SK-N-SH (cell line): ENCODE measurements at regions not wholly inside any gene's neighbourhood (a gene's known extent, or its start where the extent isn't known, plus 50 kb on each side); places are given as distances from the start of the nearest gene placed in this dataset.
A peak's percentile ranks its signal among the peaks of the same experiment; 100 is the strongest.

Experiments
- CTCF ChIA-PET: fragments of 300-600, 350-600 bp; formaldehyde crosslinking; extraction: SDS; loops from one replicate; lab custom pipeline; 2021; lab: Yijun Ruan, JAX
- POLR2A ChIA-PET: fragments of 350-600 bp; sonication (Branson Sonifier 250); formaldehyde crosslinking; extraction: SDS; loops from one replicate; lab custom pipeline; 2020; ENCODE audit warnings: antibody characterized with exemption, inconsistent platforms; lab: Yijun Ruan, JAX
- DNase-seq: peaks from one replicate; pipeline ENCODE4 v3.0.0; 2012
- H2AFZ ChIP-seq: fragments of 200-600 bp; sonication (generic); 2 replicates; pipeline ENCODE4 v1.8.1; 2016; ENCODE audit warnings: antibody characterized with exemption, mild to moderate bottlenecking, low read depth
- H3F3A ChIP-seq: fragments of 200-600 bp; sonication (generic); replicated peaks from 2 replicates; pipeline ENCODE3; 2016; ENCODE audit warnings: antibody characterized with exemption, mild to moderate bottlenecking; ENCODE audit not compliant: insufficient read depth
- H3K27ac ChIP-seq, 2 experiments: fragments of 200-500 bp in 1 of 2; fragments of 200-600 bp in 1 of 2; sonication (Bioruptor generic) in 1 of 2; sonication (generic), shearing (Covaris generic) in 1 of 2; 2 replicates each; pipeline versions ENCODE4 v1.5.1 to v1.6.1; 2014 to 2016; ENCODE audit warnings: low read depth in 2 of 2, inconsistent platforms in 1 of 2, low read length in 1 of 2, mild to moderate bottlenecking in 1 of 2, mixed read lengths in 1 of 2
- H3K27me3 ChIP-seq: fragments of 200-600 bp; sonication (generic), shearing (Covaris generic); 2 replicates; pipeline ENCODE4 v1.6.1; 2016; ENCODE audit warnings: mixed run types; ENCODE audit not compliant: insufficient read depth
- H3K36me3 ChIP-seq, 2 experiments: fragments of 200-500 bp in 1 of 2; fragments of 200-600 bp in 1 of 2; sonication (Bioruptor generic) in 1 of 2; sonication (generic) in 1 of 2; replicated peaks in 1 of 2; 2 replicates each; pipeline versions ENCODE3 to v1.5.1; 2014 to 2016; ENCODE audit warnings: low read length in 1 of 2, mild to moderate bottlenecking in 1 of 2; ENCODE audit not compliant: insufficient read depth in 2 of 2, control insufficient read depth in 1 of 2
- H3K4me1 ChIP-seq, 2 experiments: fragments of 200-500 bp in 1 of 2; fragments of 200-600 bp in 1 of 2; sonication (Bioruptor generic) in 1 of 2; sonication (generic), shearing (Covaris generic) in 1 of 2; 2 replicates each; pipeline versions ENCODE4 v1.5.1 to v1.6.1; 2014 to 2016; ENCODE audit warnings: low read depth in 1 of 2, low read length in 1 of 2, mixed run types in 1 of 2; ENCODE audit not compliant: insufficient read depth in 2 of 2, control insufficient read depth in 1 of 2
- H3K4me2 ChIP-seq: fragments of 200-600 bp; sonication (generic), shearing (Covaris generic); 2 replicates; pipeline ENCODE4 v1.6.1; 2017; ENCODE audit warnings: mixed run types
- H3K4me3 ChIP-seq, 2 experiments: fragments of 200-500 bp in 1 of 2; fragments of 200-600 bp in 1 of 2; sonication (Bioruptor generic) in 1 of 2; sonication (generic), shearing (Covaris generic) in 1 of 2; 2 replicates each; pipeline versions ENCODE4 v1.5.1 to v1.8.1; 2014 to 2016; ENCODE audit warnings: low read depth in 2 of 2, inconsistent platforms in 1 of 2, low read length in 1 of 2, mild to moderate bottlenecking in 1 of 2, mixed read lengths in 1 of 2, moderate library complexity in 1 of 2
- H3K79me2 ChIP-seq: fragments of 200-600 bp; sonication (generic); 2 replicates; pipeline ENCODE4 v1.8.1; 2017; ENCODE audit warnings: mild to moderate bottlenecking; ENCODE audit not compliant: insufficient read depth
- H3K9ac ChIP-seq: fragments of 200-600 bp; sonication (generic); 2 replicates; pipeline ENCODE4 v1.6.1; 2017; ENCODE audit warnings: mixed run types
- H3K9me2 ChIP-seq: fragments of 200-600 bp; sonication (generic); 2 replicates; pipeline ENCODE4 v1.6.1; 2017; ENCODE audit warnings: mixed run types
- H3K9me3 ChIP-seq: fragments of 200-600 bp; sonication (generic); 2 replicates; pipeline ENCODE4 v1.6.1; 2017; ENCODE audit warnings: mixed run types, mild to moderate bottlenecking, moderate library complexity
- H4K20me1 ChIP-seq: fragments of 200-600 bp; sonication (generic); 2 replicates; pipeline ENCODE4 v1.6.1; 2017; ENCODE audit warnings: mild to moderate bottlenecking, mixed run types; ENCODE audit not compliant: insufficient read depth
- CHD2 ChIP-seq: fragments of 150-350 bp; IDR thresholded peaks from 2 replicates; pipeline ENCODE4 v1.6.1; 2018; ENCODE audit warnings: low read length; ENCODE audit not compliant: partially characterized antibody
- ELF1 ChIP-seq: IDR thresholded peaks from 2 replicates; pipeline ENCODE4 v1.4.0; 2012
- EP300 ChIP-seq, 2 experiments: IDR thresholded peaks; 2 replicates each; pipeline versions ENCODE4 v1.4.0 to v1.6.1; 2012; ENCODE audit warnings: borderline replicate concordance in 1 of 2, low read depth in 1 of 2, low read length in 1 of 2
- FOXJ3 ChIP-seq: sonication (generic); formaldehyde crosslinking; IDR thresholded peaks from 2 replicates; pipeline ENCODE4 v1.5.1; 2020; ENCODE audit warnings: mild to moderate bottlenecking, missing genetic modification reagents
- JUND ChIP-seq: IDR thresholded peaks from 2 replicates; pipeline ENCODE4 v1.4.0; 2012
- MEF2A ChIP-seq: IDR thresholded peaks from 2 replicates; pipeline ENCODE4 v1.4.0; 2012; ENCODE audit warnings: low read depth, borderline replicate concordance
- MXI1 ChIP-seq: IDR thresholded peaks from 2 replicates; pipeline ENCODE4 v1.6.1; 2012; ENCODE audit warnings: mild to moderate bottlenecking, low read depth, low read length, improper control_type of control experiment
- NFIC ChIP-seq: IDR thresholded peaks from 2 replicates; pipeline ENCODE4 v1.4.0; 2012; ENCODE audit warnings: borderline replicate concordance
- NRF1 ChIP-seq: IDR thresholded peaks from 2 replicates; pipeline ENCODE4 v1.6.1; 2012; ENCODE audit warnings: low read depth, mild to moderate bottlenecking, low read length
- PBX3 ChIP-seq: IDR thresholded peaks from 2 replicates; pipeline ENCODE4; 2012
- POLR2AphosphoS5 ChIP-seq: IDR thresholded peaks from 2 replicates; pipeline ENCODE4 v1.6.1; 2012; ENCODE audit warnings: low read depth, low read length
- RAD21 ChIP-seq: IDR thresholded peaks from 2 replicates; pipeline ENCODE4 v1.6.1; 2012; ENCODE audit warnings: mild to moderate bottlenecking, low read length
- RCOR1 ChIP-seq: fragments of 150-350 bp; IDR thresholded peaks from 2 replicates; pipeline ENCODE4 v1.6.1; 2017; ENCODE audit warnings: antibody characterized with exemption, low read length
- RFX5 ChIP-seq: IDR thresholded peaks from 2 replicates; pipeline ENCODE4 v1.6.1; 2012; ENCODE audit warnings: mild to moderate bottlenecking, improper control_type of control experiment, low read length
- RXRA ChIP-seq: IDR thresholded peaks from 2 replicates; pipeline ENCODE4 v1.4.0; 2012; ENCODE audit warnings: low read depth, mild to moderate bottlenecking, borderline replicate concordance
- SMC3 ChIP-seq: IDR thresholded peaks from 2 replicates; pipeline ENCODE4 v1.6.1; 2012; ENCODE audit warnings: low read depth, low read length, improper control_type of control experiment
- TAF1 ChIP-seq: IDR thresholded peaks from 2 replicates; pipeline ENCODE4 v1.6.1; 2012; ENCODE audit warnings: low read depth, mild to moderate bottlenecking, low read length, moderate library complexity, borderline replicate concordance
- USF2 ChIP-seq: fragments of 150-350 bp; IDR thresholded peaks from 2 replicates; pipeline ENCODE4 v1.6.1; 2017; ENCODE audit warnings: antibody characterized with exemption, low read length, low read depth, borderline replicate concordance
- WGBS: methylation state at CpG from one replicate; pipeline ENCODE4 v1.1.6; 2017; ENCODE audit warnings: low lambda C conversion rate; 5-methylcytosine and 5-hydroxymethylcytosine counted together

GRCh38 chr15:77822631-77823230 lies 190.0 kb upstream of the LINGO1 start:
- POLR2A ChIA-PET = no interaction called here
- WGBS = 33% methylated on average over 6 of the region's 7 CpGs
- H3K4me1 ChIP-seq = peaks cover 0 to 17% of the 10 kb centered on the region in 2 experiments; a peak in 1 of 4 replicates
- H3K4me3 ChIP-seq = no peak overlapping the region
- H3K27me3 ChIP-seq = peaks cover 32% of the 10 kb centered on the region
- H3F3A ChIP-seq = peaks cover 4% of the 10 kb centered on the region
- no peak overlapping the region for H3K9ac ChIP-seq
- no peak overlapping the region for H3K27ac ChIP-seq
- peak; percentile 67 for DNase-seq
- H3K36me3 ChIP-seq = no peaks in the 10 kb centered on the region
- no peaks in the 10 kb centered on the region for H3K9me3 ChIP-seq
- H4K20me1 ChIP-seq = 0 out of 2 replicates have a peak, but pooled peaks cover 5% of the 10 kb centered on the region
- no peak for TF ChIP-seq MXI1
- TF ChIP-seq, all 33 proteins: peak for 0
- Histone ChIP-seq H2AFZ (no peak overlapping the region), H3K4me2 (no peak overlapping the region), H3K79me2 (no peaks in the 10 kb centered on the region), H3K9me2 (no peaks in the 10 kb centered on the region)
- CTCF ChIA-PET = interaction anchor here (0.7 to 14.9 kb wide), 21 partner anchors 9 to 715 kb away, joined by 3 to 458 read pairs (median 12); partner anchors contain the start of gene LINGO1

- WGBS = 95% methylated on average over 2 of the region's 2 CpGs
- Histone ChIP-seq H3K27ac (no peak overlapping the region), H3K9me3 (no peaks in the 10 kb centered on the region), H3K9me2 (no peaks in the 10 kb centered on the region), H3K36me3 (no peaks in the 10 kb centered on the region), H3F3A (peaks cover 4% of the 10 kb centered on the region), H3K27me3 (peaks cover 38% of the 10 kb centered on the region), H3K4me3 (no peak overlapping the region), H3K4me1 (peaks cover 0 to 17% of the 10 kb centered on the region in 2 experiments; a peak in 1 of 4 replicates), H4K20me1 (0 out of 2 replicates have a peak, but pooled peaks cover 5% of the 10 kb centered on the region), H2AFZ (no peak overlapping the region), H3K79me2 (no peaks in the 10 kb centered on the region), H3K4me2 (no peak overlapping the region), H3K9ac (no peak overlapping the region)
- DNase-seq = no peak
- TF ChIP-seq RXRA (no peak), NFIC (no peak), RCOR1 (no peak), SMC3 (no peak), TAF1 (no peak), MEF2A (no peak), FOXJ3 (no peak), USF2 (no peak), RAD21 (no peak), RFX5 (no peak), NRF1 (no peak), CHD2 (no peak), PBX3 (no peak), EP300 (IDR thresholded peaks at IDR 0.05; ENCODE audit: borderline replicate concordance in 1 of 2, low read depth in 1 of 2, low read length in 1 of 2) (no peak), POLR2AphosphoS5 (no peak), JUND (no peak), ELF1 (no peak)
- POLR2A ChIA-PET = interaction anchor here (1.5 kb wide), 1 partner anchor 179 kb away, joined by 7 read pairs; no protein-coding TSS in a partner anchor
- CTCF ChIA-PET = interaction anchor here (0.6 to 14.9 kb wide), 74 partner anchors 10 to 848 kb away, joined by 3 to 458 read pairs (median 6); partner anchors contain the start of gene LINGO1
Observed at GRCh38 chr15:77821959-77822256, 189.2 kb upstream of the LINGO1 start.
